Neural progenitor cell (in vitro differentiated cells): ENCODE measurements at regions not wholly inside any gene's neighbourhood (a gene's known extent, or its start where the extent isn't known, plus 50 kb on each side); places are given as distances from the start of the nearest gene placed in this dataset.

Source experiments
- CTCF ChIP-seq: fragments of 200-600 bp; sonication (generic); IDR thresholded peaks from 2 replicates; pipeline ENCODE4 v1.5.1; 2017; ENCODE audit warnings: antibody characterized with exemption, mild to moderate bottlenecking
- EZH2 ChIP-seq: fragments of 200-600 bp; sonication (generic); IDR thresholded peaks from 2 replicates; pipeline ENCODE4 v1.6.1; 2017; ENCODE audit warnings: antibody characterized with exemption, mild to moderate bottlenecking, moderate library complexity
- EZH2phosphoT487 ChIP-seq: fragments of 200-600 bp; sonication (generic); IDR thresholded peaks from 2 replicates; pipeline ENCODE4 v1.6.1; 2017; ENCODE audit warnings: antibody characterized with exemption

DNA sequence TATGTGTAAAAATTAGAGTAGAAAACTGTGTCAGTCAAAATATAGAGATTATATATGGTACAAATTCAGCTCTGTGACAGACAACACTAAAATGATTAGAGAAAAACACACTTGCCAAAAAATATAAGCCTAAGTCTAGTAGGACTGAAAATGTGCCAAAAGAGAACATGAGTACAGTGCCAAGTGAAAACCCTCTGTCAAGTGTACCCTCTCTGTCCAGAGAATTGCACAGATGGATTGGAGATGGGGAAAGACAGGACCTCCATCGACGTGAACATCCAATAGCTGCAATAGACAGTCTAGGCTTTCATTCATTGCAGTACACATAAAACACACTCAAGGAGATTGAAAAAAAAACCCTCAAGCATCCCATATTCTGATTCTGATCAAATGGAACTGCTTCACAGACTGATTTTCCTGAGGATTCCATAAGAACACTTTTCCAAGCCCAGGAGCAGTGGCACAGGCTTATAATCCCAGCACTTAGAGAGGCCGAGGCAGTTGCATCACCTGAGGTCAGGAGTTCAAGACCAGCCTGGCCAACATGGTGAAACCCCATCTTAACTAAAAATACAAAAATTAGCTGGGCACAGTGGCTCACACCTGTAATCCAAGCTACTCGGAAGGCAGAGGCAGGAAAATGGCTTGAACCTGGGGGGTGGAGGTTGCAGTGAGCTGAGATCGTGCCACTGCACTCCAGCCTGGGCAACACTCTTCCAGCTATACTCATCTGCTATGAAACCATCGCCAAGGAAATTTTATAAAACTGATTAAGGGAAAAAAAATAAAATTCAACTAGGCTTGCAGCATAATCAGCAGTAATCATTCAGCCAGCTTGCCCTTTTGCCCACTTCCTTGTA is 110.0 kb upstream of the TRIM24 start:
- TF ChIP-seq CTCF (no peak), EZH2phosphoT487 (no peak), EZH2 (no peak)
